CD4-positive, alpha-beta T cell treated with Interleukin-6 at 100 ng/mL for 8 hours (primary cell): ENCODE measurements at regions not wholly inside any gene's neighbourhood (a gene's known extent, or its start where the extent isn't known, plus 50 kb on each side); places are given as distances from the start of the nearest gene placed in this dataset.
"Not testable (repeated sequence)": the region's sequence is repeated elsewhere in the genome, so short reads cannot be mapped to it uniquely, and the experiment has no call there.

Experiments used
- DNase-seq: peaks from one replicate; pipeline ENCODE4 v3.0.0-alpha.2; 2020; ENCODE audit warnings: mixed read lengths, low spot score

GRCh38 chr13:103884101-103884723 lies 818.0 kb upstream of the SLC10A2 start:
- DNase-seq = no peak

- no peak for DNase-seq
Measured at GRCh38 chr13:103883698-103884097, 817.5 kb upstream of the SLC10A2 start.

DNA sequence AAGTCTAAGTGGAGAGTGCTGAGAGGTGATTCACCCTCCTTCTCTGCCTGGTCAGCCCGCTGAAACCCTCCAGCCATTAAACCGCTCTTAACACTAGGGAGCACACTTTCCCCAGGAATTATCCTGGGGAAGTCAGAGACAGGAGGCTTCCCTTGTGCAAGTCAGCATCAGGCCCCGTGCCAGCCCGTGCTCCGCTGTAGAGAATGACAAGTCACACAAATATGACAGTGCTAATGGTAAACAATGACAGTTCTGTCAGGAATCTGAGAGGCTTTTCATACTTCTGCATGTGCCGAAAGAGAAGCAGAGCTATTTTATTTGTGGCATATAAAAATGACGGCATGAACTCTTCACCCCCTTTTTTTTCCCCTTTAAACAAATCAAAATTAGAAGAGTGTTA lies 816.9 kb upstream of the SLC10A2 start:
- DNase-seq = no peak

DNA sequence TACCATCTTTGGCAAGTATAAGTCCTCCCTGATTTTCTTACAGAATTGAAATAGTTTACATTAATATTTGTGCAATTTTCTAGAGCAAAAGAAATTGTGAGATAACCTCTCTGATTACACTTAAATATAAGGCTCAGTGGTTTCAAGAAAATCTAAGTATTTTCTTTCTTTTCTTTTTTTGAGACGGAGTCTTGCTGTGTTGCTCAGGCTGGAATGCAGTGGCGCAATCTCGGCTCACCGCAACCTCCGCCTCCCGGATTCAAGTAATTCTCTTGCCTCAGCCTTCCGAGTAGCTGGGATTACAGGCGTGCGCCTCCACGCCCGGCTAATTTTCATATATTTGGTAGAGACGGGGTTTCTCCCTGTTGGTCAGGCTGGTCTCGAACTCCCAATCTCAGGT lies 813.9 kb upstream of the SLC10A2 start:
- not testable (repeated sequence) for DNase-seq

GRCh38 chr13:103878891-103879605 lies 812.8 kb upstream of the SLC10A2 start:
- no peak for DNase-seq

DNA sequence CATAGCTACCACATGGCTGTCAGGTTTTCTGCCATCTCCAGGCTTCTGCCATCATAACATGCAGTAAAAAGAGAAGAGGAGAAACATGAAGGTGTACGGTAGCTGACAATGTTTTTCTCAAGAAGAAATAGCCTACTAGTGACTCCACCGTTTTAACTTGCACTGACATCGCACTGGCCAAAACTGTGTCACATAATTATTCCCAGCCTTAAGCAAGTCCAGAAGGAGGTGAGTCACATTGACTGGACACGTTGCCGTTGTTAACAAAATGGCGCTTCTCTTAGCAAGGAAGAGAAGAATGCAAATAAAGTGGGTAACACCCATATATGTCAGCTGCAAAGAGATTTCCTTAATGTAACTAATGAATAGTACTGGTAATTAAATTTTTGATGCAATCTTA lies 810.4 kb upstream of the SLC10A2 start:
- no peak for DNase-seq

DNA sequence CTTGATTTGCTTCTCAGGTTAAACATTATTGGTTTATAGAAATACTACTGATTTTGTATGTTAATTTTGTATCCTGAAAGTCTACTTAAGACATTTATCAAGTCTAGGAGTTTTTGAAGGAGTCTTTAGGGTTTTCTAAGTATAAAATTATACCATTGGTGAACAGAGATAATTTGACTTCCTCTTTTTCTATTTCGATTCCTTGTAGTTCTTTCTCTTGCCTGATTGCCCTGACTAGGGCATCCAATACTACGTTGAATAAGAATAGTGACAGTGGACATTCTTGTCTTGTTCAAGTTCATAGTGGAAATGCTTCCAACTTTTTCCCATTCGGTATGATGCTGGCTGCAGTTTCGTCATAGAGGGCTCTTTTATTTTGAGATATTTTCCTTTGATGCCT lies 807.5 kb upstream of the SLC10A2 start:
- DNase-seq = no peak

GRCh38 chr13:103866048-103866447 lies 799.8 kb upstream of the SLC10A2 start:
- DNase-seq = no peak

DNA sequence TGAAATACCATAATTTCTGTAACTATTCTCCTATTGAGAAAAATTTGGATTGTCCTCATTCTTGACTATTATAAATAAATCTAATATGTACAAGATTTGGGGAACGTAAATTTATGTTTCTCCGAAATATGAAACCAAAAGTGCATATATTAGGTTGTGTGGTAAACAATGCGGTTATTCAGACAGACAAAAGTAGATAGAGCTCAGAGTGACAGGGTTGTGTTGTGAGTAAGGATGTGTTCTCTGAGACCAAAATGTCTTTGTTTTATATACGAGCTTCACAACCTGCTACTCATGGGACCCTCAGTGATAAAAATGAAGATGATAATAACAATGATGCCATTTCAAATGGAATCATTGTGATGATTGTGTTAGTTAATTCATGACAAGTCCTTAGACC lies 796.3 kb upstream of the SLC10A2 start:
- DNase-seq = no peak

- DNase-seq = no peak
Measured at GRCh38 chr13:103859952-103860351, 793.7 kb upstream of the SLC10A2 start.

DNA sequence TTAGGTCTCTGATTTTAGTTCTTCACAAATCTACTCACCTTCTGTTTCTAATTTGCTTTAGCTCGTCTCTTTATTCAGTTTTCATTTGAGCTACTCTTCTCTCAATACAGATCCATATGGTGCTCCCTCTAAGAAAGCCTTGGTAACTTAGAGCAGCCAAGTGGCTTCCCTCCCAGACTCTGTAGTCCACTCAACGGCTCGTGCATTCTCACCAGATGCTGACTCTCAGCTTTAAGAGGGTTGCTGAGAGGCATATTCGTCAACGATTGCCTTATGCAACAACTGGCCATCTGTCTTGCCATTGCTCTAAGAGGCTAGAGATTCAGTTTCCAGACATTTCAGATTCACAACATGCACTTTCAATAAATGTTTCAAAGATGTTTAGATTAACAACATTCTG lies 785.8 kb upstream of the SLC10A2 start:
- no peak for DNase-seq

- no peak for DNase-seq
Measured at GRCh38 chr13:103844471-103844870, 778.3 kb upstream of the SLC10A2 start.

DNA sequence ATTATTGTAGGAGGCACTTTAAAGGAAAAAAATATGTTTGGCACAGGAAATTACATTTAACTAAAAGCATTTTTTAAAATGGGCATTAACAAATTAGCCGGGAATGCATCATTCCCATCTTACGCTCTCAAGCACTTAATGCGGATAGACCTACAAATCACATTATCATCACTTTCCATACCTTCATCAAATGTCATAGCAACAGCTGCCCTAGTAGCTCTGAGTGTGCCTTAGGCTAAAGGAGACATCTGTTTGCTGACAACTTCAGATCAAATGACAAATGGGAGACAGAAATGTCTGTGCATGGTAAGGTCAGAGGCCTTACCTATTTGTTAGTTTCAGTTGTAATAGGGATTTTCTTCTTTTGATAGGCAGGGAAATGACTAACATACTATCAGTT lies 773.2 kb upstream of the SLC10A2 start:
- no peak for DNase-seq

- no peak for DNase-seq
Measured at GRCh38 chr13:103835052-103835451, 768.8 kb upstream of the SLC10A2 start.

DNA sequence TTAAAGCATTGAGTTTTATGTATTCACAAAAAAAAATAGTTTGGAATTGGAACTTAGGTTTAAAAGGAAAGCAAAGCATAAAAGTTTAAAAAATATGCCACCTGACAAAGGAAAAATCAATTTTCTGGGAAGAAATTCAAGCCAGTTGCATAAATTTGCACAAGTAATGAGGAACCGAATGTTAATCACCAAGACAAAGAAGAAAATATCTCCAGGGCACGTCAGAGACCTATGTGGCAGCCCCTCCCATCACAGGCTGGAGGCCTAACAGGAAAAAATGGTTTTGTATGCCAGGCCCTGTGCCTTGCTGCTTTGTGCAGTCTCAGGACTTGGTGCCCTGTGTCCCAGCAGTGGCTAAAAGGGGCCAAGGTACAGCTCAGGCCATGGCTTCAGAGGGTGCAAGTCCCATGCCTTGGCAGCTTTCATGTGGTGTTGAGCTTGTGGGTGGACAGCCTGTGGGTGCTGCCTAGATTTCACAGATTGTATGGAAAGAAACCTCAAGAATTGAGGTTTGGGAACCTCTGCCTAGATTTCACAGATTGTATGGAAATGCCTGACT lies 767.2 kb upstream of the SLC10A2 start:
- no peak for DNase-seq

DNA sequence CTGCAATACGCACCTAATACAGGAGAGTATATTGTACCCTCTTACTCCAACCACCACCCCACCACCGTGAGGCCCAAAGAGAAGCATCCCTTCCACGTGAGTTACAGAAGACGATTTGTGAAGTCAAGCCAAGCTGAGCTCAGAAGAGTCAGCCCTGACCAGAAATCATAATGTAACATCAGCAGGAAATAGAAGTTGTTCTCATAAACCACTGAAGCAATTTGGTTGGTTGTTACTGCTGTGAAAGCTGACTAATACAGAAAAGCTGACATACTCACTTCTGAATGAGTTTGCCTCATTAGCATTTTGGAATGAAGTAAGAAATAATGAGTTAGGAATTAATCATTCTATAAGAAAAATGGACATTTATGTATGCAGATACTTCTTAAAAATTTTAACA lies 749.4 kb upstream of the SLC10A2 start:
- DNase-seq = no peak

DNA sequence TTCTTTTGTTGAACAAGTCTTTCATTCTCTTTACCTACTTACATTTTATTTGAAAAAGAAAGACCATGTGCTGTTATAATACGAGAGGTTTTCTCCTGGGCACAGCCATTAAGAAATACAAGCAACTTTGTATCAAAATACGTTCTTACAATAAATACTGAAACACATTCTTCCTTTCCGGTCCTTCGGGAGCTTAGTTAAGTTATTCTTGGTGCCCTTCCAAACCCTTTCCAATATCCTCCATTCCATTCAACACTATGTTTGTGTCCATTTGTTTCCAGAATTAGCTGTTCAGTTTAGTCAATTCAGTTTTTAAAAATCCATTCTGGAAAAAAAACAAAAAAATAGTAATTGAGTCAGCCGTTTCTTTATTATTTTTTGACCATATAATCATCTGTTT lies 746.8 kb upstream of the SLC10A2 start:
- DNase-seq = no peak

DNA sequence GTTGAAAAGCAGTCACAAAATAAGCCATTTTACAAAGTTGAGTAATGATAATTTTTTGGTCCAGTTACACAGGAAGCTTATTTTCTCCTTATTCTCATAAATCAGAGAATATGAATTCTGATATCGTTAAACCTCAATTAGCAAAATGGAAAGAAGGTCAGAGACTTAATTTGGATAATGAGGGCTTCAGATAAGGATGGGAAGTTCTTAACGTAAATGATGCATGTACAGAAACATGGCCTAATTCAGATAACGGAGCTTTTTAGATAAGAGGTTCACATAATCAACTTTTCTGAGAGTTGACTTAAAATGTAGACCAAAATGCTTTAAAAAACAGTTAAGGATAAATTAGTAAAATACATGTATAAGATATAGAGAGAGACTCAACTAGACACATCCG lies 746.3 kb upstream of the SLC10A2 start:
- DNase-seq = no peak

DNA sequence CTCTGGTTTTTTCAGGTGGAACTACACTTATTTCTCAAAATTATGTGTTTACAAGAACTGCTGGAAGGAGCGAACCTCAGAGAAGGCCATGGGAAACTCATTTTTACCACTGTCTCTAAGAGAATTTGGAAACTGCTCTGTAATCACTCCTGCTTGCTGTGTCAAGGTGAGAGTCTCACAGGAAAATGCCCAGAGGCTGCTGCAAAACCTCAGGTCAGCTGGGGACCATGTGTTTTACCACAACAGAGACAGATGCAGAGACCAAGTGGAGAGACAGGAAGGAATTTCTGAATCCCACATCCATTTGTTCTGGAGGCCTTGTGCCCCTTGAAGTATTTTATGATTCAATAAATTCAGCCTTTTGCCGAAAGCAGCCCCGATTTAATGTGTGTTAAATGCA lies 743.8 kb upstream of the SLC10A2 start:
- no peak for DNase-seq

DNA sequence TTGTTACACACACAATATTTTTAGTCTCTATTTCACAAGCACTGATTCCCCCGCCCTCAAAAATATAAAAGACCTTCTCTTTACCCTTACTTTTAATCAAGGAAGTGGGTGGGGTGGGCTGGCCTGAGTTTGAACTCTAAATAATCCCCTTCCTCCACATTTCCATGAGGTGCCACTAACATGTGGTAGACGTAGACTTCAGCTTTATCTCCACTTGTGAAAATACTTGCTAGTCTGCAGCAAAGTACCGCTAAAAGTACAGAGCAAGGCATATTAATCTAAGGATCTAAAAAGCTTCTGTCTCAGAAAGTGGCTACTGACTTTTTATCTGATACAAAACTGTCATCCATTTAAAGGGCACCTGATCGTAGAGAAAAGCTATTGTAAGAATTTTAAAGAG lies 739.6 kb upstream of the SLC10A2 start:
- no peak for DNase-seq

DNA sequence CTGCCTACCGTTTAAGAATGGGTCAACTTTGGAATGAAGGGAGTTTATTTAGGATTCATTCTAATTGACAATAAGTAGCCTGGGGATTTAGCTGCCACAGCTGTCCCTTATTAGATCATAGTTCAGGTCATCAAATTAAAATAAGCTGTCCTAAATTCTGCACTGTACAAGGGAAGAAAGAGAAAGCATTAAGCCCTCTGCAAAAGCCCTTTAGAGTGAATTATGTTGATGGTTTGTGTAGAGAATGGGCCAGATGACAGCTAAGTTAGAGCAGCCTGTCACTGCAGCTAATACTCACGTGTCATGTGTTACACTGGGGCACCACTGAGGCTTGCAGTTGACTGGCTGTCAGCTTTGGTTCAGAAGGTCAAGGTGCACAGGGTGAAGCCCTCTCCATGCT lies 737.1 kb upstream of the SLC10A2 start:
- no peak for DNase-seq

- no peak for DNase-seq
Measured at GRCh38 chr13:103799028-103799427, 732.8 kb upstream of the SLC10A2 start.

DNA sequence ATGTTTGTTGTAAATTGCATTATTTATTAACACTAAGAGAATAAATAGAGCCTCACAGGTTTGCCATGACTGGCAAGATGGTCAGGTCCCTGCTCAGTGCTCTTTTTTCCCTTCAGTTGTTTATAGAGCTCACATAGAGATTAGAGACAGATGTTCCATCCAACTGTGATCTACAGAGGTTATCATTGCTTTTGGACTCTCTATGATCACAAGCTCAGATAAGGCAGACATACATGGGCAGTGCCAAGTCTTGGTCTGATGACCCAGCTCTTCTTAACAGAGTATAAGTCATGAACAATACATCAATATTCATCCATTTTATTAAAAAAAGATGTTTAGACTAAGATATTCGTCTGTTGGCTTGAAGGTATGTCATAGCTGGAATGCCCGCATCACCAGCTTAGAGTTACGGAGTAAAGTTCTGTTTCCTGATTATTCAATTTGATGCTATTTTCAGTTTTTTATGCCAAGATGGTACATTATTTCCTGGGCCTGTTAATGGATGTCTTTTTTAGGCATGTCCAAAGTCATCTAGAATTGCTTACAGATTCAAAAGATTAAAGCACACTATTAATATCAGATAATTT lies 729.8 kb upstream of the SLC10A2 start:
- no peak for DNase-seq
